HFF-Myc (cell line): ENCODE measurements at regions not wholly inside any gene's neighbourhood (a gene's known extent, or its start where the extent isn't known, plus 50 kb on each side); places are given as distances from the start of the nearest gene placed in this dataset.
"Not testable (repeated sequence)": the region's sequence is repeated elsewhere in the genome, so short reads cannot be mapped to it uniquely, and the experiment has no call there.

Experiments
- DNase-seq: peaks from one replicate; pipeline ENCODE4 v3.0.0-alpha.2; 2011; ENCODE audit warnings: low read depth; ENCODE audit errors: extremely low read depth
- H3K4me3 ChIP-seq: replicated peaks from 2 replicates; pipeline ENCODE4 v1.5.1; 2011; ENCODE audit warnings: low read depth, mild to moderate bottlenecking, control low read depth, low read length
- CTCF ChIP-seq: IDR thresholded peaks from 2 replicates; pipeline ENCODE4 v1.5.1; 2012; ENCODE audit warnings: mild to moderate bottlenecking, low read depth, low read length, control low read depth; ENCODE audit errors: missing control alignments

DNA sequence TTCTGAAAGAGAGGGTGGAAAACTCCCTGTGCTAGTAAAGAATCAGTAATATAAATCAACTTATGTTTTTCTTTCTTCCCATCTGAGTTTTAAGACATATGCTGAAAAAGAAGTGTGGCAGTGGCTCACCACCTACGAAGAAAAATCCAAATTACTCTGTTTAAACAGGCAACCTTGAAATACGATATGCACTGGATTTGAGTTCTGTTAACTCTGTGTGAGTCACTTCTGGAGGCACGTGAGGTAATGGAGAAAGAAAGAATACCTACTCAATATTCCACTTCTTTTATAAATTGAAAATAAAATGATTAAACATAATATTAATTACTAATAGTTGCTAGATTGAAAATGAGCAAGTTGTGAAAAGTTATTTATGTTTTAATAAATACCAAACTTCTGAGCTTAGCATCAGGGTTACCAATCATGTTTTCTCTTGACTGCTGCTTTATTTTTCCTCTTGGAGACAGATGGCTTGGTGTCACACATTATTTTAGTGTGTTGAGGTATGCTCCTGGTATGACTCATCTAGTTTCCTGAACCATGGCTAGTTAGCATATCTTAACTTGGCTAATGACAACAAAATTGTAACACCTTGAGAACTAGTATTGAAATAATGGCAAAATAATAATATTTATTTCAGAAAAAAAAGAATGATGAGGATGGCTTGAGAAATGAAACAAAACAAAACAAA is 1705.5 kb upstream of the PIK3C3 start:
- no peak overlapping the region for H3K4me3 ChIP-seq
- no peak for DNase-seq
- no peak for TF ChIP-seq CTCF

DNA sequence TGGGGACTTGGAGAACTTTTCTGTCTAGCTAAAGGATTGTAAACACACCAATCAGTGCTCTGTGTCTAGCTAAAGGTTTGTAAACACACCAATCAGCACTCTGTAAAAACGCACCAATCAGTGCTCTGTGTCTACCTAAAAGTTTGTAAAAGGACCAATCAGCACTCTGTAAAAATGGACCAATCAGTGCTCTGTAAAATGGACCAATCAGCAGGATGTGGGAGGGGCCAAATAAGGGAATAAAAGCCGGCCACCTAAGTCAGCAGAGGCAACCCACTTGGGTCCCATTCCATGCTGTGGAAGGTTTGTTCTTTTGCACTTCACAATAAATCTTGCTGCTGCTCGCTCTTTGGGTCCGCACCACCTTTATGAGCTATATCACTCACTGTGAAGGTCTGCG is 1709.4 kb upstream of the PIK3C3 start:
- DNase-seq, H3K4me3 ChIP-seq: not testable (repeated sequence)

- no peak for DNase-seq
- TF ChIP-seq CTCF = no peak
Measured at GRCh38 chr18:40243607-40244006, 1711.4 kb upstream of the PIK3C3 start.

DNA sequence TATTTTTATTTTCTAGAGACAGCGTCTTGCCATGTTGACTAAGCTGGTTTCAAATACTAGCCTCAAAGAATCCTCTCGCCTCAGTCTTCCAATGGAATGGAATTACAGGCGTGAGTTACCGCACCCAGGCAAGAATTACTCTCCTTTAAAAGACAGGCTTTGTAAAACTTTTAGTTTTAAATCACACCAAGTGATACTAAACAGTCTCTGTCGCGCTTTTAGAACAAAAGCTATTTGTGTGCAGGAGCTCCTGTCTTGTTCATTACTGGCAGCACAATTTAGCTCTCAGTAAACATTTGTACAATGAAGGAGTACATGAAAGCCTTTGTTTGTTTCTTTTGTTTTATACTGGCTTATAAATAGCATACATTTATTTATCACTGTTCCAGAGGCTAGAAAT is 1719.2 kb upstream of the PIK3C3 start:
- DNase-seq = no peak
- H3K4me3 ChIP-seq = no peak overlapping the region
- TF ChIP-seq CTCF = no peak

More at GRCh38 chr18:40243607-40244006, 1711.4 kb upstream of the PIK3C3 start:
- no peak overlapping the region for H3K4me3 ChIP-seq

- TF ChIP-seq CTCF = no peak
- no peak overlapping the region for H3K4me3 ChIP-seq
- no peak for DNase-seq
Measured at GRCh38 chr18:40235323-40235722, 1719.7 kb upstream of the PIK3C3 start.

GRCh38 chr18:40233931-40234616 is 1721.0 kb upstream of the PIK3C3 start:
- no peak overlapping the region for H3K4me3 ChIP-seq
- no peak for TF ChIP-seq CTCF
- no peak for DNase-seq

- DNase-seq = no peak
- H3K4me3 ChIP-seq = no peak overlapping the region
- TF ChIP-seq CTCF = no peak
Measured at GRCh38 chr18:40222776-40223175, 1732.3 kb upstream of the PIK3C3 start.
